Upper lobe of left lung (tissue), 6 donors: ENCODE measurements at regions not wholly inside any gene's neighbourhood (a gene's known extent, or its start where the extent isn't known, plus 50 kb on each side); places are given as distances from the start of the nearest gene placed in this dataset.

ENCODE experiments used
- ATAC-seq, 2 donors: fragments of 200-7000 bp; cut with Tn5 transposase; one replicate each; pipeline ENCODE4 v1.9.1; 2022; ENCODE audit warnings: mild to moderate bottlenecking in 2 of 2, moderate library complexity in 2 of 2; ENCODE audit not compliant: low FRiP score in 2 of 2
- DNase-seq, 2 donors: peaks; one replicate each; pipeline ENCODE4 v3.0.0-alpha.2; 2019 to 2020
- H3K27ac ChIP-seq, 4 donors: fragments of 200-600 bp; sonication (generic); one replicate each; pipeline ENCODE4 v1.5.1; 2016 to 2019
- H3K27me3 ChIP-seq, 4 donors: fragments of 200-600 bp; sonication (generic); one replicate each; pipeline ENCODE4 v1.5.1; 2017 to 2019
- H3K36me3 ChIP-seq, 4 donors: fragments of 200-600 bp; sonication (generic); one replicate each; pipeline ENCODE4 v1.5.1; 2016 to 2019
- H3K4me1 ChIP-seq, 4 donors: fragments of 200-600 bp; sonication (generic); one replicate each; pipeline ENCODE4 v1.5.1; 2018 to 2019
- H3K4me3 ChIP-seq, 4 donors: fragments of 200-600 bp; sonication (generic); one replicate each; pipeline ENCODE4 v1.5.1; 2017 to 2019; ENCODE audit warnings: mild to moderate bottlenecking in 2 of 4, moderate library complexity in 1 of 4
- H3K9me3 ChIP-seq, 4 donors: fragments of 200-600 bp; sonication (generic); one replicate each; pipeline ENCODE4 v1.5.1; 2018 to 2019
- EP300 ChIP-seq, 4 donors: sonication (generic); formaldehyde crosslinking; IDR thresholded peaks; one replicate each; pipeline ENCODE4 v1.5.1; 2017; ENCODE audit warnings: antibody characterized with exemption in 4 of 4, control low read depth in 2 of 4
- POLR2A ChIP-seq, 4 donors: fragments of 450-650 bp; IDR thresholded peaks; one replicate each; pipeline ENCODE4 v1.5.1; 2016 to 2017; ENCODE audit warnings: antibody characterized with exemption in 4 of 4, mild to moderate bottlenecking in 2 of 4
- POLR2AphosphoS5 ChIP-seq, 2 donors: sonication (generic); formaldehyde crosslinking; IDR thresholded peaks; one replicate each; pipeline ENCODE4 v1.5.1; 2017; ENCODE audit warnings: antibody characterized with exemption in 2 of 2
- WGBS, 2 donors: methylation state at CpG; one replicate each; pipeline ENCODE4 v1.1.5; 2017 to 2018; 5-methylcytosine and 5-hydroxymethylcytosine counted together
- TF ChIP-seq, protein P1 (sequence below), 6 experiments: fragments of 450-650 bp in 4 of 6; fragments of 200-600 bp in 2 of 6; sonication (generic) in 2 of 6; IDR thresholded peaks; one replicate each; pipeline ENCODE4 v1.5.1; 2016 to 2019; ENCODE audit warnings: antibody characterized with exemption in 6 of 6
- donor health status: DM: no; HTN: no; CAD: no; lungs with moderate emphysema.
- donor health status: DM: no; HTN: yes; CAD: no; lungs with severe emphysema.

DNA sequence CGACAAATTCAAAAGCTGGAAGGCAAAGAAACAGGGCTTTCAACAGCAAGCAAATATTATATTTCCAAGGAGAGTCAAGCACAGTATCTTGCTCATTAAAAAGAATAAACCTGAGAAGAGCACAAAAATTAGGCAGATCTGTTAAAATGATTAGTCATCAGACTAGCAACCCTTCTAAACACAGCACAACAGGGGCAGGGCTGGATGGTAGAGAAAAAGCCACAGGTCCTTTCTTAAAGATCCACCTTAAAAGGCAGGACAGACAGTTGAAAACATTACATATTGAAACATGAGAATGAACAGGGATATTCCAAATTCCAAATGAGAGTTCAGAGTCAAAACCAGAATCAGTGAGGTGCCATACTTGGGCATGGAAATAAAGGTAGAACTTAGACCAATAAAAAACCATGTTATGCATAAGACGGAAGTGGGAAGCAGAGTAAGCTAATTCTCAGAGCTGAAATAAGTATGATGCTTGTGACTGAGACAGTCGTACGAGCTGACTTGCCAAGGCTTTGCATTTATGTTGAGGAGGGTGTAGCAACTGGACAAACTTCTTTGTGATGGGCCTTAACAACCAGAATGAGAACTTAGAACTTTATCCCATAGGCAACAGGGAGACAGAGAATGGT, 126.9 kb upstream of the FAM9B start:
- no peaks in the 10 kb centered on the region for H3K27me3 ChIP-seq
- DNase-seq (no peak), ATAC-seq (no peak)
- TF ChIP-seq POLR2A (IDR thresholded peaks at IDR 0.05) = no peak
- no peak overlapping the region for H3K4me3 ChIP-seq
- H3K9me3 ChIP-seq = no peaks in the 10 kb centered on the region
- H3K36me3 ChIP-seq = no peaks in the 10 kb centered on the region
- 88 to 96% methylated on average over 4 of the region's 4 CpGs for WGBS, 2 donors
- no peaks in the 10 kb centered on the region for H3K4me1 ChIP-seq
- no peak overlapping the region for H3K27ac ChIP-seq

DNA sequence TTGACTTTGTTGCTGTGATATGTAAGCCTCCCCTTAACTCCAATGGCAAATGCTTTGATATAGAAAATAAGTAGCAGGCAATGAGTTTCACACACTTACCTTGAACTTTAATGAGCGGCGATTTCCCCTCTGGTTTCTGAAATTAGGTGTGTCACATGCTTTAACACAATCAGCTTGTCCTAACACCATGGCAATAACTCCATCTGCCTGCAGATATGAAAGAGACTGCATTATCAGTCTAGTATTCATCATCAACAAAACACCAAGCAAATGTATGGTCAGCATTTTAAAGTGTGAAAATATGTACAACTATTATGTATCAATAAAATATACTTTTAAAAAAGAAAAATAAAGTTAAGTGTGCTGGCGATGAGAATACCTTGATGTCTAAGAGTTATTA, 128.8 kb upstream of the FAM9B start:
- Histone ChIP-seq H3K4me1 (no peaks in the 10 kb centered on the region), H3K4me3 (no peak overlapping the region), H3K36me3 (no peaks in the 10 kb centered on the region), H3K9me3 (peaks cover 0 to 9% (median 0%) of the 10 kb centered on the region in 4 donors), H3K27ac (no peak overlapping the region), H3K27me3 (no peaks in the 10 kb centered on the region)
- WGBS, 2 donors = 73 to 90% methylated on average over 3 of the region's 3 CpGs
- TF ChIP-seq EP300 (IDR thresholded peaks at IDR 0.05) (no peak), POLR2A (IDR thresholded peaks at IDR 0.05) (no peak), POLR2AphosphoS5 (IDR thresholded peaks at IDR 0.05) (no peak)
- TF ChIP-seq, protein P1, sequence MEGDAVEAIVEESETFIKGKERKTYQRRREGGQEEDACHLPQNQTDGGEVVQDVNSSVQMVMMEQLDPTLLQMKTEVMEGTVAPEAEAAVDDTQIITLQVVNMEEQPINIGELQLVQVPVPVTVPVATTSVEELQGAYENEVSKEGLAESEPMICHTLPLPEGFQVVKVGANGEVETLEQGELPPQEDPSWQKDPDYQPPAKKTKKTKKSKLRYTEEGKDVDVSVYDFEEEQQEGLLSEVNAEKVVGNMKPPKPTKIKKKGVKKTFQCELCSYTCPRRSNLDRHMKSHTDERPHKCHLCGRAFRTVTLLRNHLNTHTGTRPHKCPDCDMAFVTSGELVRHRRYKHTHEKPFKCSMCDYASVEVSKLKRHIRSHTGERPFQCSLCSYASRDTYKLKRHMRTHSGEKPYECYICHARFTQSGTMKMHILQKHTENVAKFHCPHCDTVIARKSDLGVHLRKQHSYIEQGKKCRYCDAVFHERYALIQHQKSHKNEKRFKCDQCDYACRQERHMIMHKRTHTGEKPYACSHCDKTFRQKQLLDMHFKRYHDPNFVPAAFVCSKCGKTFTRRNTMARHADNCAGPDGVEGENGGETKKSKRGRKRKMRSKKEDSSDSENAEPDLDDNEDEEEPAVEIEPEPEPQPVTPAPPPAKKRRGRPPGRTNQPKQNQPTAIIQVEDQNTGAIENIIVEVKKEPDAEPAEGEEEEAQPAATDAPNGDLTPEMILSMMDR (IDR thresholded peaks at IDR 0.05) = no peak
- ATAC-seq = no peak
- DNase-seq = no peak

DNA sequence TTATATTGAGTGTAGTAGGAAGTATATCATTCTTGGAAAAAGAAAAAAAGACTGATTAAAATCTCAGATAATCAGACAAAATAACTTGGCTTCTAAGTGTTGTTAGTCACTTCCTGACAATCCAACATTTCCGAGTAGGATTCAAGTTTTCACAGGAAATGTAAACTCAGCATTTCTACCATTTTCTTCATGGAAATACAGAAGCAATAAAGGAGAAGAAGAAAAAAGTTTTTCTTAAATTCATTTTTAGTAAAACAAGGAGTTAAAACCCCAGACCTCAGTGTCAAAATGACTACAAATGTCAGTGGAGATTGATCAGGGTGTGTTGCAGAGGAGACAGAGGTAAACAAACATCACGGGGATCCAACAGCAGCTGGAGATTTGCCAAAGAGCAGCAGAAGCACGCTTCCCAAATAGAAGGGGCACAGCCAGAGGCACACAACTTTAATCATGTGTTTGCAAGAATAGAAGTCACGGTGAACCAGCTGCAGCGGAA, 129.3 kb upstream of the FAM9B start:
- TF ChIP-seq POLR2A (IDR thresholded peaks at IDR 0.05) (no peak), POLR2AphosphoS5 (IDR thresholded peaks at IDR 0.05) (no peak), EP300 (IDR thresholded peaks at IDR 0.05) (no peak)
- TF ChIP-seq, protein P1 (IDR thresholded peaks at IDR 0.05) = no peak
- no peak for DNase-seq
- Histone ChIP-seq H3K36me3 (no peaks in the 10 kb centered on the region), H3K27ac (no peak overlapping the region), H3K9me3 (peaks cover 0 to 10% (median 0%) of the 10 kb centered on the region in 4 donors), H3K27me3 (no peaks in the 10 kb centered on the region), H3K4me1 (no peaks in the 10 kb centered on the region), H3K4me3 (no peak overlapping the region)
- ATAC-seq = no peak
- WGBS, 2 donors = 27 to 34% methylated on average over 5 of the region's 5 CpGs

DNA sequence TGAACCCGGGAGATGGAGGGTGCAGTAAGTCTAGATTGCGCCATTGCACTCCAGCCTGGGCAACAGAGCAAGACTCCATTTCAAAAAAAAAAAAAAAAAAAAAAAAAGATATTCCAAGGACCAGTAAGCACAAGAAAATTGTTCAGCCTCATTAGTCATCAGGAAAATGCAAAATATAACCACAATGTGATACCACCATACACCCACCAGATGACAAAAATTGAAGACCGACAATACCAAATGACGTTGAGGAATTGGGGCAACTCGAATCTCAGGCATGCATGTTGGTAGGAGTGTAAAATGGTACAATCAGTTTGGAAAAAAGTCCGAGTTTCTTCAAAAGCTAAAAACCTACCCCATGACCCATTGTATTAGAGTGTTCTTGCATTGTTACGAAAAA, 130.2 kb upstream of the FAM9B start:
- 92 to 93% methylated on average over 7 of the region's 7 CpGs for WGBS, 2 donors

DNA sequence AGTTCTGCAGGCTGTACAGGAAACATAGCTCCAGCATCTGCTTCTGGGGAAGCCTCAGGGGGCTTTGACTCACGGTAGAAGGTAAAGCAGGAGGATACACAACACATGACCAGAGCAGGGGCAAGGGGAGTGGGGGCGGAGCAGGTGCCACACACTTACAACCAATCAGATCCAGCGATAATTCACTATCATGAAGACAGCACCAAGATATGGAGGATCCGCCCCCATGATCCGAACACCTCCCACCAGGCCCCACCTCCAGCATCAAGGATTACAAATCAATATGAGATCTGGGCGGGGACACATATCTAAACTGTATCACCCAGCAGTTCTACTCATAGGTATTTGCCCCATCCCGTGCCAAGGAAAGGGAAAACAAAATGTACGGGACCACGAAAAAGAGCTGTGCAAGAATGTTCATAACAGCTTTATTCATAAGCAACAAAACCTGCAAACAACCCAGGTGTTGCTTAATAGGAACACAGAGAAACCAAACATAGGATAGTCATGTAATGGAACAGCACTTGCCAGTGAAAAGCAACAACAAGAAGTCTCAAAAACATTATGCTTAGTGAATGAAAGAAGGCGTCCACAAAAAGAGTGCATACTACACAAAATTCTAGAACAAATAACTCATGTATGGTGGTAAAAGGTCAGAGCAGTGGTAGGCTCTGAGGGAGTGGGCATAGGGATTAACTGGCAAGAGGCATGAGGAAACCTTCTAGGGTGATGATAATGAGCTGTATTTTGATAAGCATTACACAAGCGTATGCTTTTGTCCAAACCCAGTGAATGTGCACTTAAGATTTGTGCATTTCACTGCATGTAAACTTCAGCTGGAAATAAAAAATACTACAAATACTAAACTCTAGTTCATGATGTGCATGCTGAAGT, 130.9 kb upstream of the FAM9B start:
- H3K27me3 ChIP-seq = no peaks in the 10 kb centered on the region
- no peaks in the 10 kb centered on the region for H3K36me3 ChIP-seq
- 85 to 87% methylated on average over 8 to 11 of the region's 11 CpGs for WGBS, 2 donors
- H3K4me3 ChIP-seq = no peak overlapping the region
- no peak overlapping the region for H3K27ac ChIP-seq
- H3K9me3 ChIP-seq = peaks cover 0 to 10% (median 0%) of the 10 kb centered on the region in 4 donors
- no peak for DNase-seq
- ATAC-seq = no peak
- no peak for TF ChIP-seq POLR2A (IDR thresholded peaks at IDR 0.05)
- TF ChIP-seq, protein P1 (IDR thresholded peaks at IDR 0.05) = no peak
- no peak for TF ChIP-seq EP300 (IDR thresholded peaks at IDR 0.05)
- TF ChIP-seq POLR2AphosphoS5 (IDR thresholded peaks at IDR 0.05) = no peak
- no peaks in the 10 kb centered on the region for H3K4me1 ChIP-seq

More for the DNA sequence above, 130.2 kb upstream of the FAM9B start:
- H3K27me3 ChIP-seq = no peaks in the 10 kb centered on the region
- DNase-seq (no peak), ATAC-seq (no peak)
- TF ChIP-seq POLR2A (IDR thresholded peaks at IDR 0.05) (no peak), POLR2AphosphoS5 (IDR thresholded peaks at IDR 0.05) (no peak), EP300 (IDR thresholded peaks at IDR 0.05) (no peak)
- TF ChIP-seq, protein P1 (IDR thresholded peaks at IDR 0.05) = no peak
- no peaks in the 10 kb centered on the region for H3K4me1 ChIP-seq
- no peak overlapping the region for H3K4me3 ChIP-seq
- H3K9me3 ChIP-seq = peaks cover 0 to 10% (median 0%) of the 10 kb centered on the region in 4 donors
- no peaks in the 10 kb centered on the region for H3K36me3 ChIP-seq
- H3K27ac ChIP-seq = no peak overlapping the region
